SU-DHL-6 (cell line): ENCODE measurements at regions not wholly inside any gene's neighbourhood (a gene's known extent, or its start where the extent isn't known, plus 50 kb on each side); places are given as distances from the start of the nearest gene placed in this dataset.

Experiments
- EZH2phosphoT487 ChIP-seq: fragments of 200-600 bp; sonication (generic), shearing (Covaris generic); conservative IDR thresholded peaks from 2 replicates; pipeline ENCODE4 v1.6.1; 2018; ENCODE audit warnings: mild to moderate bottlenecking, antibody characterized with exemption, low read length, moderate library complexity, mixed read lengths
- TF ChIP-seq, protein P1 (sequence below): fragments of 200-600 bp; sonication (generic); IDR thresholded peaks from one replicate; pipeline ENCODE4 v1.5.1; 2017; ENCODE audit warnings: antibody characterized with exemption, mild to moderate bottlenecking, low read length, moderate library complexity; ENCODE audit not compliant: insufficient read depth, poor library complexity, severe bottlenecking

DNA sequence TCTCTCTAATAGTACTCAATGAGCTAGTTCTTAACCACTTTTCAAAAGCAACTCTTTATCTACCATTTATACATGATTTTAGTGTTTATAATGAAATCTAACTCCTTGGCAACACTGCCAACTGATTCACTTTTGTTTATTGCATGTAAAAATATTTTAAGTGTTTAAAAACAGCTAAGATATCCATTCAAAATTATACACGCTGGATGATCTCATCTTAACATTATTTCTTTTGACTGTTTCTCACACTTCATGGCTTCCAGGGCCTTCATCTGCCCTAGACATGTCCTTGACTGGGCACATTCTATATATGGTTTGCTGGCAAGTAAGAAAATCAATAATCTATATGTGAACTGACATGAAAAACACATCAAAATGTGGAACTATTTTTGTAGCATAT lies 414.6 kb upstream of the LUZP2 start:
- no peak for TF ChIP-seq EZH2phosphoT487
- TF ChIP-seq, protein P1, sequence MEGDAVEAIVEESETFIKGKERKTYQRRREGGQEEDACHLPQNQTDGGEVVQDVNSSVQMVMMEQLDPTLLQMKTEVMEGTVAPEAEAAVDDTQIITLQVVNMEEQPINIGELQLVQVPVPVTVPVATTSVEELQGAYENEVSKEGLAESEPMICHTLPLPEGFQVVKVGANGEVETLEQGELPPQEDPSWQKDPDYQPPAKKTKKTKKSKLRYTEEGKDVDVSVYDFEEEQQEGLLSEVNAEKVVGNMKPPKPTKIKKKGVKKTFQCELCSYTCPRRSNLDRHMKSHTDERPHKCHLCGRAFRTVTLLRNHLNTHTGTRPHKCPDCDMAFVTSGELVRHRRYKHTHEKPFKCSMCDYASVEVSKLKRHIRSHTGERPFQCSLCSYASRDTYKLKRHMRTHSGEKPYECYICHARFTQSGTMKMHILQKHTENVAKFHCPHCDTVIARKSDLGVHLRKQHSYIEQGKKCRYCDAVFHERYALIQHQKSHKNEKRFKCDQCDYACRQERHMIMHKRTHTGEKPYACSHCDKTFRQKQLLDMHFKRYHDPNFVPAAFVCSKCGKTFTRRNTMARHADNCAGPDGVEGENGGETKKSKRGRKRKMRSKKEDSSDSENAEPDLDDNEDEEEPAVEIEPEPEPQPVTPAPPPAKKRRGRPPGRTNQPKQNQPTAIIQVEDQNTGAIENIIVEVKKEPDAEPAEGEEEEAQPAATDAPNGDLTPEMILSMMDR = no peak
